NOMO-1 (cell line): ENCODE measurements at regions not wholly inside any gene's neighbourhood (a gene's known extent, or its start where the extent isn't known, plus 50 kb on each side); places are given as distances from the start of the nearest gene placed in this dataset.
"Not testable (repeated sequence)": the region's sequence is repeated elsewhere in the genome, so short reads cannot be mapped to it uniquely, and the experiment has no call there.

ENCODE experiments used
- DNase-seq, 2 experiments: peaks; one replicate each; lab custom pipeline; 2025; ENCODE audit not compliant: unreplicated experiment in 2 of 2; lab: John Stamatoyannopoulos, UW

GRCh38 chr2:142670362-142670761, 207.1 kb upstream of the KYNU start:
- no peak for DNase-seq

GRCh38 chr2:142668420-142668819, 209.0 kb upstream of the KYNU start:
- no peak for DNase-seq

DNA sequence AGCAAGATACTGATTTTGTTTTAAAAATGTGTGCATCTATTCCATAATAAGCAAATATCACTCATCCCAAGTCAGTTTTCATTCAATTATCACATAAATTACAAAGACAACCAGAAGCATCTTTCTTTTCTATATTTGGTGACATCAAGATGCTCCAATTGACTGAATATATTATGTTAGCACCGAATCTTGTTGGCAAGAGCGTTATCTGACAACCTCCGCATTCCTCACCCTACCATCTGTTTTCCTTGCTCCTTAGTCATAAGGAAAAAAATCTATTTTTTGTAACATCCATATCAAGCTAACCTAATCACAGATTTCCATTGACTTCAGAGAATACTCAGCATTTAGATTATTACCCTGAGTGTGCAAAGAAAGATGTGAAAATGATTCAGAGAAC, 212.2 kb upstream of the KYNU start:
- DNase-seq = no peak

- no peak for DNase-seq
Measured at GRCh38 chr2:142650601-142651000, 226.9 kb upstream of the KYNU start.

DNA sequence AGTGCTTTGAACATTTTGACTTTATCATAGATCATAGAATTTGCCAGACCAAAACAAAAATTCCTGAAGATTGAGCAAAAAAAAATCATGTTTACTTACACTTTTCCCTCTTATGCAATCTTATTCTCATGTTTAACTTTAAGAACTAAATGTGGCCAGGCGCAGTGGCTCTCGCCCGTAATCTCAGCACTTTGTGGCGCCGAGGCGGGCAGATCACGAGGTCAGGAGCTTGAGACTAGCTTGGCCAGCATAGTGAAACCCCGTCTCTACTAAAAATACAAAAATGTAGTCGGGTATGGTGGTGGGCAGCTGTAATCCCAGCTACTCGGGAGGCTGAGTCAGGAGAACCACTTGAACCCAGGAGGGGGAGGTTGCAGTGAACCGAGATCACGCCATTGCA, 227.9 kb upstream of the KYNU start:
- DNase-seq = no peak

DNA sequence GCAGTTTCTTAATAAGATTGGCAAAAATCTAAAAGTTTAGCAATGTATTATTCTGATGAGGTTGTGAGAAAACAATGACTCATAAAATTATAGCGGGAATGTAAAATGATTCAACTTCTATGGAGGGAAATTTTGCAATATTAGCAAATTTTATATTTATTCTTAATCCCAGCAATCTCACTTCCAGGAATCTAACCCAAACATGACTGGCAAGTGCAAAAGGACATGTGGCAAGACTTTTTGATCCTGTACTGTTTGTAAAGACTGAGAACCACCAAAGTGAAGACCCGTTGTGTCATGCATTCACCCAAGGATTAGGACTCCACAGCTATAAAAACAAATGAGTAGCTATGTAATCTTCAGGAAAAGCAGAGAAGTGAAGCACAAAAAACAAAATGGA, 234.8 kb upstream of the KYNU start:
- no peak for DNase-seq

DNA sequence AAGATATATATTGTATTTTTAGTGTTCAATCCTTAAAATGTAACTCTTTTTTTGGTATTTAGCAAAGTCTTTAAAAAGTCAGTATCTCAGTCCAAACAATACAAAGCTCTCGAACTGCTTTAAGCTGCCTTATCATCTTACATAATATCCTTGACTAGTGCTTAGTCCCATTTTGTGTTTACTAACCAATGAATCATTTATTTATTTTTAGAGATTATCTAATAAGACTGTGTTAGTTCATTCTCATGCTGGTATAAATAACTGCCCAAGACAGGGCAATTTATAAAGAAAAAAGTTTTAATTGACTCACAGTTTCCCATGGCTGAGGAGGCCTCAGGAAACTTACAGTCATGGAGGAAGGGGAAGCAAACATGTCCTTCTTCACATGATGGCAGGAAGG, 248.3 kb upstream of the KYNU start:
- DNase-seq = no peak

DNA sequence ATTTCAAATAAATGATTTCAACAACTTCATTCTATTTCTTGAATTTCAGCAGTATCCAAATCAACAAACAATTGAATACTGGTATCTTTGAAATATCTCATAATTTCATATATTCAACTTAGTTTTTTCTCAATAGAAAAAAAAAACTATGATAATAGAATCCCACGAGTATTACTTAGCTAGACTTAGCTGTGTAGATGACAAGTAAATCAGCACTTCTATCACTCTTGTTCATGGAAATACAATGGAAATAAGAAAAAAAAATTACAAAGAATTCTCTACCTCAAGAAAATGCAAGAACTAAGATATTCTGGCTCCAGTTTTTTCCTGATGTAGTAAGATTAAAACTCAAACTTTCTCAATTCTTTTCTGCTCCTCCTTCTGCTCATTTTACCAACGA, 256.2 kb upstream of the KYNU start:
- no peak for DNase-seq

GRCh38 chr2:142617461-142617860, 260.0 kb upstream of the KYNU start:
- DNase-seq = no peak

DNA sequence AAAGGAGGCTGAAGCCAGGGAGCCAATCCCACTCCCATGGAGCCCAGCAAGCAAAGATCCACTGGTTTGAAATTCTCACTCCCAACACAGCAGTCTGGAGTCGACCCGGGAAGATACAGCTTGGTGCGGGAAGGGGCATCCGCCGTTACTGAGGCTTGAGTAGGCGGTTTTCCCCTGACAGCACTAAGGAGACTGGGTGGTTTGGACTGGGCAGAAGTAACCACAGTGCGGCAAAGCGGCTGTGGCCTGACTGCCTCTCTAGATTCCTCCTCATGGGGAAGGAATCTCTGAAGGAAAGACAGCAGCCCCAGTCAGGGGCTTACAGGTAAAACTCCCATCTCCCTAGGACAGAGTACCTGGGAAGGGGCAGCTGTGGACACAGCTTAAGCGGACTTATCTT, 261.6 kb upstream of the KYNU start:
- no peak for DNase-seq

DNA sequence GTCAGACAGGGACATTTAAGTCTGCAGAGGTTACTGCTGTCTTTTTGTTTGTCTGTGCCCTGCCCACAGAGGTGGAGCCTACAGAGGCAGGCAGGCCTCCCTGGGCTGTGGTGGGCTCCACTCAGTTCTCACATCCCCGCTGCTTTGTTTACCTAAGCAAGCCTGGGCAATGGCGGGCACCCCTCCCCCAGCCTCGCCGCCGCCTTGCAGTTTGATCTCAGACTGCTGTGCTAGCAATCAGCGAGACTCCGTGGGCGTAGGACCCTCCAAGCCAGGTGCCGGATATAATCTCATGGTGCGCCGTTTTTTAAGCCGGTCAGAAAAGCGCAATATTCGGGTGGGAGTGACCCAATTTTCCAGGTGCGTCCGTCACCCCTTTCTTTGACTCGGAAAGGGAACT, 264.3 kb upstream of the KYNU start:
- DNase-seq = not testable (repeated sequence)

DNA sequence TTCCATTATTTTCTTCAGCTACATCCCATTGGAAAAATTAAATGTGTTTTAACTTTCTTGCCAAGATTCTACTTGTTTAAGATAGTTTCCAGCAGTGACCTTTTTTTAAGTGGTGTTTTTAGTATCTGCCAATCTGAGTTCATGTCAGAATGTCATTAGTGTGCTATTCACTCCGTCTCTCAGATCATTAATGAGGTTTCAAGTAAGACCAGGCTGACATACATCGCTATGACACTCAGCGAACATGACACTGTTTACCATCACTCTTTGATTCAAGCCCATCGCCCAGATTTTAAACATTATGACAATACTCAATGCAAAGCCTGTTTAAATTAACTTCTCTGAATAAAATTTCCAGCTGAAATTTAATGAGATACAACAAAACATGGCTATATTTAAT, 272.0 kb upstream of the KYNU start:
- no peak for DNase-seq

DNA sequence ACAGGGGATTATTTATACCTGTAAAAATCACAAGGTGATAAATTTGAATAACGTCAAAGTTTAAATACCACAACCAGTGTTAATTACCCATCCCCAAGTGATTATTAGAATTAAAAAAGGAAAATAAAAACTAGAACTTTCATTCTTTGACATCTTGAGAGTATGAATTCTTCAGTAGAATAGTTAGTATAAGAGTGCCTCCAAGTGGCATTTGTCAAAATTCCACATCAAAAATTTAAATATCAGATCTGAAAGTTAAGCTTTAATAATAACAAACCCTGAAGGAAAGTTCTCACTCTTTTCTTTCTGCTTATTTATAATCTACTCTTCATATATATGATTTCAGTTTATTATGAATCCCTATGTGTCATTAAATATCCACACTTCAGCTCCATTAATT, 273.7 kb upstream of the KYNU start:
- no peak for DNase-seq

DNA sequence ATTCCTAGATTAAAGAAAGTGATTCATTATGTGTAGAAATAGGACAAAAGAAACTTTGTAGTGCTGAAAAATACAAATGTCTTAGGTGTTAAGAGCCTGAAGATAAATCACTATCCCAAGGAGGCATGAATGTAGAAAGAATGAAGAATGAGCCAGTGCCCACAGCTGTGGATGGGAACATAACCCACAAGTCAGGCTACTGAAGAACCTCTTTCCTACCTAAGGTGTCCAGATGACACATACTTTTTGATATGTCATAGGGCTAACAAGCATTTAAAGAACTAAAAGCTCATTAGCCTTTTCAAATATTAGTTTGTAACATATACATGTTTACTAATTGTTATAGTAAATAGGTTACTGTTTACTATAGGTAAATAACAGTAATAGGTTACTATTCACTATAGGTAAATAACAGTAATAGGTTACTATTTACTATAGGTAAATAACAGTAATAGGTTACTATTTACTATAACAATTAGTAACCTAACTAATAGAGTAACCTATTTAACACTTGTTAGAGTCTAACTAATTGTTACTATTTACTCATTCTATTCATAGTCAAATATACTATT, 275.0 kb upstream of the KYNU start:
- no peak for DNase-seq

GRCh38 chr2:142601794-142602193, 275.7 kb upstream of the KYNU start:
- no peak for DNase-seq

- no peak for DNase-seq
Measured at GRCh38 chr2:142599504-142599903, 278.0 kb upstream of the KYNU start.

- no peak for DNase-seq
Measured at GRCh38 chr2:142598846-142599245, 278.6 kb upstream of the KYNU start.

- no peak for DNase-seq
Measured at GRCh38 chr2:142596334-142597088, 281.0 kb upstream of the KYNU start.

DNA sequence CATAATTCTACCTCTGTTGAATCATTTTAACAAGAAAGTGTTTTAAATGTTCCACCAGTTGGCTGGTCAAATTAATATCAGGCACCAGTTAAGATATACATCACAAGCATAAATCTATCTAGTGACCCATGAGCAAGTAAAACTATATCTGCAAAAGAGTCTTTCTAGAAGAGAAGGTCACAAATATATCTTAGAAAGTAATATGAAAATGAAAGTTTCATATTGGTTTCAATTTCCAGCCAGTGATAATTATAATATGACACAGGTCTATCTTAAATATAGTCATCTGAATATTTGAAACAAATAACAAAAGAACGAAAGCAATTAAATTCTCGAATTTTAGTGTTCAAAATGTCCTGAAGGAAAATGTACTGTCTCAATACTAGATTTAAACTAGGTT, 282.5 kb upstream of the KYNU start:
- no peak for DNase-seq

DNA sequence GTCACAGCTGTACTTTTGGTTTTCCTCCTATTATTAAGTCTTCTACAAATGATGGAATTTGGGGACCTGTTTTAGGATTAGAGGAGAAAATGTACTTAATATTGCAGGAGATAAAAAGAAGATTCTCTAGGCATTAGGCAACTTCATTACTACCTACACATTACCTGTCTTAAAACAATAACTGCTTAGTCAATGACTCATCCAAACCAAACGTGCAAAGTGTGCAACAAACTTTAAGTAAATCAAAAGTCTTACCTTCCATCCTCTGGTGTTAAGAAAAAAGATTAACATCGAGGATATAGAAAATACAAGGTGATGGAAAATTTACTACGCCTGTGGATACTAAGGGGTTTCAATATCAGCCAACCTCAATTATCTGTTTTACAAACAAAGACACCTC, 285.3 kb upstream of the KYNU start:
- no peak for DNase-seq

GRCh38 chr2:142591420-142591819, 286.0 kb upstream of the KYNU start:
- DNase-seq = no peak

DNA sequence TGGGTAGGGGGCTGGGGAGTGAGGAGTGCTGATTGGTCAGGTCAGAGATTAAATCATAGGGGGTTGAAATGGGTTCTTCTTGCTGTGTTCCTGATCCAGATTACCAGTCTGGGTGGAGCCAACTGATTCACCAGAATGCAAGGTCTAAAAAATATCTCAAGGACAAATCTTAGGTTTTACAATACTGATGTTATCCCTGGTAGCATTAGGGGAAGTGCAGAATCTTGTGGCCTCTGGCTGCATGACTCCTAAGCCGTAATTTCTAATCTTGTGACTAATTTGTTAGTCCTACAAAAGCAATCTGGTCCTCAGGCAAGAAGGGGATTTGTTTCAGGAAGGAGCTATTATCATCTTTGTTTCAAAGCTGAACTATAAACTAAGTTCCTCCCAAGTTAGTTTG, 289.2 kb upstream of the KYNU start:
- DNase-seq = no peak
